ENCODE measurements at regions not wholly inside any gene's neighbourhood (a gene's known extent, or its start where the extent isn't known, plus 50 kb on each side); places are given as distances from the start of the nearest gene placed in this dataset.

DNA sequence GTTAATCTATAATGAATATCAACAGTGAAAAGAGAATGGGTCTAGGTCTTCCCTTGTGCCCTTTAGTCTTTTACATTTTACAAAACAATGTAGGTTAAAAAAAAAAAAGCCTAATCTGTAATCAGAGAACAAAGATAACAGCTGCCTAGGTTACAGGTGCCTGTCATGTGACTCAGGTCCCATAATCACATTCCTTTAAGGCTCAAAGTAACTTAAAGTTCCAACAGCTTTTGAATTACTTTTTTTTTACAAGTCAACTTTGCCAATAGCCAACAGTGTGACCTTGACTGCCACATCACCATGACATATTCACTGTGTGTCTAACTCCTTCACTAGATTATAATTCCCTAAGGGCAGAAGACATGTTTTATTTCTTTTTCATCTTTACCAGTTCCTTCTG is 237.0 kb upstream of the API5 start:
- Histone ChIP-seq H3F3A (ENCODE audit: insufficient read depth, low read length, poor library complexity, severe bottlenecking) (no peaks in the 10 kb centered on the region), H3K9ac (ENCODE audit: low read length) (no peak overlapping the region), H4K20me1 (ENCODE audit: insufficient read depth) (no peaks in the 10 kb centered on the region), H3K27ac (ENCODE audit: low read length) (no peak overlapping the region), H2AFZ (ENCODE audit: low read depth, low read length) (no peak overlapping the region), H3K27me3 (ENCODE audit: insufficient read depth, low read depth, low read length) (no peaks in the 10 kb centered on the region), H3K9me2 (ENCODE audit: insufficient read depth, low read length) (no peaks in the 10 kb centered on the region), H3K79me2 (replicated peaks; ENCODE audit: insufficient read depth, low read length) (no peaks in the 10 kb centered on the region), H3K4me3 (ENCODE audit: low read length) (no peak overlapping the region), H3K36me3 (ENCODE audit: insufficient read depth, low read length) (no peaks in the 10 kb centered on the region), H3K4me2 (ENCODE audit: low read length) (no peak overlapping the region), H3K9me3 (ENCODE audit: low read length) (no peaks in the 10 kb centered on the region)
- no peak for TF ChIP-seq SMC3 (conservative IDR thresholded peaks at IDR 0.05; ENCODE audit: poor library complexity)
- TF ChIP-seq RAD21 (conservative IDR thresholded peaks at IDR 0.05): no peak
- TF ChIP-seq REST (IDR thresholded peaks at IDR 0.05; ENCODE audit: borderline replicate concordance): no peak
- no peak for TF ChIP-seq TAF1 (IDR thresholded peaks at IDR 0.05; ENCODE audit: low read depth)
- TF ChIP-seq CTCF (IDR thresholded peaks at IDR 0.05; ENCODE audit: poor library complexity, severe bottlenecking): no peak
- TF ChIP-seq MXI1 (conservative IDR thresholded peaks at IDR 0.05; ENCODE audit: poor library complexity, severe bottlenecking): no peak
- TF ChIP-seq POLR2AphosphoS5 (IDR thresholded peaks at IDR 0.05): no peak
- no peak for TF ChIP-seq EZH2 (IDR thresholded peaks at IDR 0.05; ENCODE audit: borderline replicate concordance, insufficient read depth, low read length, poor library complexity, severe bottlenecking)
- TF ChIP-seq EP300 (conservative IDR thresholded peaks at IDR 0.05; ENCODE audit: poor library complexity, severe bottlenecking): no peak

DNA sequence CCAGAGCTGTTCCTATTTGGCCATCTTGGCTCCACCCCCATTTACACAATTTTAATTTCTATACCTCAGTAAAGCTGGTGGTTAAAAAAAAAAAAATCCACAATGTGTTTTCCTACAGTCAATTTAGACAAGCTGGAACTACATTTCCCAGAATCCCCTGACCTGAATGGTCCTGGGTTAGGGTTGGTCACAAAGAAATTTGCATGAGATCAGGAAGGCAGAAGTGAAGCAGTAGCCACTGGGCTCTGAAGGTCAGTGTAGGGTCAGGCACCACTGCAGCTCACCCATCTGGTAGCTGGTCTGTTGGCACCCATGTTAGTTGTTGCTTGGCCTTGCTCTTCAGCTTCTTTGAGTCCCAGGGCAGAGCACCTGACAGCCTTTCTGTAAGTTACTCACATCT is 210.7 kb upstream of the API5 start:
- Histone ChIP-seq H3K36me3 (ENCODE audit: insufficient read depth, low read length) (no peaks in the 10 kb centered on the region), H4K20me1 (ENCODE audit: insufficient read depth) (no peaks in the 10 kb centered on the region), H3K27me3 (ENCODE audit: insufficient read depth, low read depth, low read length) (no peaks in the 10 kb centered on the region), H3K9ac (ENCODE audit: low read length) (no peak overlapping the region), H3K27ac (ENCODE audit: low read length) (no peak overlapping the region), H3K4me3 (ENCODE audit: low read length) (no peak overlapping the region), H3K79me2 (replicated peaks; ENCODE audit: insufficient read depth, low read length) (no peaks in the 10 kb centered on the region), H3K9me2 (ENCODE audit: insufficient read depth, low read length) (no peaks in the 10 kb centered on the region), H3K9me3 (ENCODE audit: low read length) (no peaks in the 10 kb centered on the region), H3K4me2 (ENCODE audit: low read length) (no peak overlapping the region), H3F3A (ENCODE audit: insufficient read depth, low read length, poor library complexity, severe bottlenecking) (no peaks in the 10 kb centered on the region), H2AFZ (ENCODE audit: low read depth, low read length) (no peak overlapping the region)
- no peak for TF ChIP-seq MXI1 (conservative IDR thresholded peaks at IDR 0.05; ENCODE audit: poor library complexity, severe bottlenecking)
- no peak for TF ChIP-seq EP300 (conservative IDR thresholded peaks at IDR 0.05; ENCODE audit: poor library complexity, severe bottlenecking)
- TF ChIP-seq SMC3 (conservative IDR thresholded peaks at IDR 0.05; ENCODE audit: poor library complexity): no peak
- no peak for TF ChIP-seq POLR2AphosphoS5 (IDR thresholded peaks at IDR 0.05)
- no peak for TF ChIP-seq EZH2 (IDR thresholded peaks at IDR 0.05; ENCODE audit: borderline replicate concordance, insufficient read depth, low read length, poor library complexity, severe bottlenecking)
- no peak for TF ChIP-seq RAD21 (conservative IDR thresholded peaks at IDR 0.05)
- TF ChIP-seq CTCF (IDR thresholded peaks at IDR 0.05; ENCODE audit: poor library complexity, severe bottlenecking): no peak
